ENCODE measurements at regions not wholly inside any gene's neighbourhood (a gene's known extent, or its start where the extent isn't known, plus 50 kb on each side); places are given as distances from the start of the nearest gene placed in this dataset.
"Not testable (repeated sequence)": the region's sequence is repeated elsewhere in the genome, so short reads cannot be mapped to it uniquely, and the experiment has no call there.

DNA sequence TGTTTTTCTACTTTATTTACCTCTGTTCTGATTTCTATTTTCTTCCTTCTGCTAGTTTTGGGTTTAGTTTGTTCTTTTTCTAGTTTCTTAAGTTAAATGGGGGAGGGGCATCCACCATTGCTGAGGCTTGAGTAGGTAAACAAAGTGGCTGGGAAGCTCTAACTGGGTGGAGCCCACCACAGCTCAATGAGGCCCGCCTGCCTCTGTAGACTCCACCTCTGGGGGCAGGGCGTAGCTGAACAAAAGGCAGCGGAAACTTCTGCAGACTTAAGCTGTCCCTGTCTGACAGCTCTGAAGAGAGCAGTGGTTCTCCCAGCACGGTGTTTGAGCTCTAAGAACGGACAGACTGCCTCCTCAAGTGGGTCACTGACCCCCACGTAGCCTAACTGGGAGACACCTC is 316.7 kb downstream of the RPLP1 start:
- not testable (repeated sequence) for DNase-seq

DNA sequence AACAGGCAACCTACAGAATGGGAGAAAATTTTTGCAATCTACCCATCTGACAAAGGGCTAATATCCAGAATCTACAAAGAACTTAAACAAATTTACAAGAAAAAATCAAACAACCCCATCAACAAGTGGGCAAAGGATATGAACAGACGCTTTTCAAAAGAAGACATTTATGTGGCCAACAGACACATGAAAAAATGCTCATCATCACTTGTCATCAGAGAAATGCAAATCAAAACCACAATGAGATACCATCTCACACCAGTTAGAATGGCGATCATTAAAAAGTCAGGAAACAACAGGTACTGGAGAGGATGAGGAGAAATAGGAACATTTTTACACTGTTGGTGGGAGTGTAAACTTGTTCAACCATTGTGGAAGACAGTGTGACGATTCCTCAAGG is 321.6 kb downstream of the RPLP1 start:
- not testable (repeated sequence) for DNase-seq

DNA sequence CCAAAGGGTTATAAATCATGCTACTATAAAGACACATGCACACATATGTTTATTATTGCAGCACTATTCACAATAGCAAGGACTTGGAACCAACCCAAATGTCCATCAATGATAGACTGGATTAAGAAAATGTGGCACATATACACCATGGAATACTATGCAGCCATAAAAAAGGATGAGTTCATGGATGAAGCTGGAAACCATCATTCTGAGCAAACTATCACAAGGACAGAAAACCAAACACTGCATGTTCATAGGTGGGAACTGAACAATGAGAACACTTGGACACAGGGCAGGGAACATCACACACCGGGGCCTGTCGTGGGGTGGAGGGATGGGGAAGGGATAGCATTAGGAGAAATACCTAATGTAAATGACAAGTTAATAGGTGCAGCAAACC is 322.1 kb downstream of the RPLP1 start:
- DNase-seq = not testable (repeated sequence)

DNA sequence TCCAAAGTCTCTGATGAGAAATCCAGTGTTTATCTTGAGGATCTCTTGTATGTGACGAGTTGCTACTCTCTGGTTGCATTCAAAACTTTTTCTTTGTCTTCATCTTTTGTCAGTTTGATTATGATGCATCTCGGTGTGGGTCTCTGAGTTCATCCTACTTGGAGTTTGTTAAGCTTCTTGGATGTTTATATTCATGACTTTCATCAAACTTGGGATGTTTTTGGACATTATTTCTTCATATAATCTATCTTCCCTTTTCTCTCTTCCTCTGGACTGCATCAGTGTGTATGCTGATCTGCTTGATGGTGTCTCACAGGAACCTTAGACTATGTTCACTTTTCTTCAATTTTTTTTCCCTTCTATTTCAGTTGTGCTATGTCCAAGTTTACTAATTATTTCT is 320.4 kb downstream of the TLE3 start:
- DNase-seq = no peak

DNA sequence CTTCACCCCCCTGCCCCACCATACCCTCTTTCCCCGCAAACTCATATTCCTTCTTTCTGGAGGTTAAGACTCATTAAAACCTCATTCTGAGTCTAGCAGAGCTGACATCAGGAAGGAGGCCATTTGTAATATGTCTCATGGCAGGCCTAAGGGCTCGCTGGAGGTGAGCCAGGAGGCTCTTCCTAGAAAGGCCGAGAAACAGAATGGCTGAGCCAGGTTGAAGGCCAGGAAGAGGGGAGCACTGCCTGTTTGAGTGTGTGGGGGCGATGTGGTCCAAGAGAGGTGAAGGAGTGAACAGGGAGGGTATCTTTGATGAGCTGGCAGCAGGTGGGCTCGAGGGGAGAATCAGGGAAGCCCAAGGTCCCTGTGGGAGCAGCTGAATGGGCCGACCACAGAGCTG is 317.3 kb downstream of the TLE3 start:
- DNase-seq = no peak

DNA sequence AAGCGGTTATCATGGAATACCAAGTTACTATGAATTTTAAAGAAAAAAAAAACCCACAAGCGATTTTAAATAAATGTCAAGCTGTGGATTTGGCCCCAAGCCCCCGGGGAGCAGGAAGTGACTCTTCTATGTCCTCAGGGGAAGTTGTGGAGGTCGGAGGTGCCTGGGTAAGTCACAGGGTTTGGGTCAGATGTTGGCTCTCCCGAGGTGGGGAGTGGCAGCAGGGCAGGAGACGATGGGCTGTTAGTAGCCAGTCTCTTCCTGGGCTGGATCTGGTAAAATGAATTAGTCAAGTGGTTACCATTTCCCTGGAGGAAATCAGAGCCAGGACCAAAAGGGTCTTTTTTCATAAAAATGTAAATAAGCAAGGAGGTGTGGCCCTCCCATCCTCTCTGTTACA is 316.7 kb downstream of the TLE3 start:
- no peak for DNase-seq

DNA sequence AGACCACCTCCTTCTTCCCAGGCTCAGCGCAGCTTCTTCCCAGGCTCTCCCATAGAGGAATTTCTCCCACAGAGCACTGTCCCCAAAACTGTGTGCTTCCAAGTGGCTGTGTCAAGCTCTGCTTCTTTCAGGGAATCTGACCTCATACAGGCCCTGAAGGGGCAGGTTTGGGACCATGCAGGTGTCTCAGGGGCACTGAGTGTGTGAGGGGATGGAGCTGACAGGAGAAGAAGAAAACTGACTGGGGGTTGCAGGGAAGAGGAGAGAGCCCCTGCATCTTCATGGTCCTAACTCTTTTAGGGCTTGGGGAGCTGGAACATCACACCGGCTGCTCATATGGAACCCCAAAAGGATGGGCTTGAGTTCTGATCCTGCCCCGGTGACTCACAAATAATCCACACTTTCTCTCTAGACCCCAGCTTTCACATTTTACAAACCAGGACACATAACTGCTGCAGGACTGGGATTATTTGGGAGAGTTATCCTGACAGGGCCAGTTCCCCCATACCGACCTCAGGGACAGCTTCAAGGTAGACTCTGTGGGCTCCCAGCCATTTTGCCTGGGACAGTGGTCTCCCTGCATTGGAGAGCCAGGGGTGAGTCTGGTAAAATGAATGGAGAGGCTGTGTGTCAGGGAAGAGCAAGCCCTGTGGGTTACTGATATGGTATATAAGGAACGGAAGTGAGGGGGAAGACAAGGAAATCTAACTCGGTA is 316.1 kb downstream of the TLE3 start:
- no peak for DNase-seq

DNA sequence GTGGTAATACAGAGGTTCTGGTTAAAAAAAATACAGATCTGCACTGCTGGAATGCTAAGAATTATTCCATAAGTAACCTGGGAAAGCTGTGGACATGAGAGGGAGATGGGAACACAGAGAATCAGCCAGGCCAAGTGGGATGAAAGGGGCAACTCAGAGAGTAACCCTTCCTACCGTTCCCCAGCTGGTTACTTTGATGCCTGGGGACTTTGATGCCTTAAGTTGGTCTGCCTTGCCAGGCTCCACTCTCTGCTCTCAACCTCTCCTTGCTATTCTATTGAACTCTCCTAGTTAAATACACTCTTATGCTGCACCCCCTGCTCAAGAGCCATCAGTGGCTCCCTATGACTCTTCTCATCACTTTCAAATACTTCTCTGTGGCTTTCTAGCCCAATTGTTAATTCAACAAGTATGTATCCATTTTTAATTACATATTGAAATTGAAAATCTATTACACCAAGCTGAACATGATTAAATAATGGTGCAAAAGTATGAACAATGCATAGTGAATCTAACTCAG is 315.5 kb downstream of the TLE3 start:
- DNase-seq = no peak

DNA sequence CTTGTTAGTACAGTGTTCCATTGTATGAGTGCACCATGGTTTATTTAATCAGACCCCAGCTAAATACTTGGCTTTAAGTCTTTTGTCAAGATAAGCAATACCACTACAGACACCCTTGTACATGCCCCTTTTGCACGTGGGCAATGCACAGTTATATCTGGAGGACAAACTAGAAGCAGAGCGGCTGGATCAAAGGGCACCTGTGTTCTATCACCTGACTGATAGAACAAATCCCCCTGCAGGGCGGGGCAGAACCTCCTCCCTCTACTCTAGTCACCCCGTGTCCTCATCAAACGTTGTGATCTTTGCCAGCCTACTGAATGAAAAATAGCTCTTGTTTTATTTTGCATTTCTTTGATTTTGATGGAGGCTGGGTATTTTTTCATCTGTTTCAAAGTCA is 314.9 kb downstream of the TLE3 start:
- no peak for DNase-seq

DNA sequence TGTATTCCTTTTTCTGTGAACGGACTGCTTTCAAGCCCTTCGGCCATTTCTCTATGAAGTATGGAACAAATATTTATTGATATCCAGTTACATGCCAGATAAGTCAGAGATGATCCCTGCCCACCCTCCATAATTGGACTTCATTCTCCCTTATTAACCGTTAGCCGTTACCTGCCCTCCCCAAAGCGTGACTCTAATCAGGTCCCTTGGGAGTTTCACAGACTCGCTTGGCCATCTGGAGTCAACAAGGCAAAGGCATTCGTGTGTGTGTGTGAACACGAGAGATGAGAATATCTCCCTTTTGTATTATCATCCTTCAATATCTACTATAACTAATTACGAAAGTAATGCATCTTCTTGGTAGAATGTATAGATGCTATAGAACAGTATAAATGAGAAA is 314.5 kb downstream of the TLE3 start:
- DNase-seq = no peak

DNA sequence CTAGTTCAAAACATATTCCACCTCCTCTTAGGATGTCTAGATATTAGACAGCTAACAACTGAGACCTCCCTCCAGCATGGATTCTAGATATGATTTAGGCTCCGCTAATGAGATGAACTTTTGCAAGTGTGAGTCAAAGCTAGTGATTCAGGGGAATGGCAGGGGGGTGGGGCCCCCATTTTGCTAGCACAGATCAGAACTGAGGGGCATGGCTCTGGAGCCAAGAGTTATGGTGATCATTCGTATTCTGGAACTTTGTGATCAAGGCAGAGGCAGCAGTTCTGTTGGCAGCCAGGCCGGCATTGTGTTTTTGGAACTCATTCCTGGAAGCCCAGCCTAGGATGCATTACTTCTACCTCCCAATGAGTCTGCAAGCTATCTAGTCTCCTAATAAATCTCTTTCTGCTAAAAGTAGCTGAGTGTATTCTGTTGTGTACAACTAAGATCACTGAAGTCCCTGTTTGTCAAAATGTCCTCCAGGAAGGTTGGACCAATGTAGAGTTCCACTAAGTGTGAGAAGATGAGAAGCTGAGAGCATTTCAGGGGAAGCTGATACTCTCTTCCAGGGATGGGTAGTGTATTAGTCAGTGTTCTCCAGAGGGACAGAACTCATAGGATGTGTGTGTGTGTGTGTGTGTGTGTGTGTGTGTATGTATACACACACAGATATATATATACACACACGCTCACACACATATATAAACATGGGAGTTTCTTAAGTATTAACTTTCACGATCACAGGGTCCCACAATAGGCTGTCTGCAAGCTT is 312.7 kb downstream of the TLE3 start:
- DNase-seq = no peak

DNA sequence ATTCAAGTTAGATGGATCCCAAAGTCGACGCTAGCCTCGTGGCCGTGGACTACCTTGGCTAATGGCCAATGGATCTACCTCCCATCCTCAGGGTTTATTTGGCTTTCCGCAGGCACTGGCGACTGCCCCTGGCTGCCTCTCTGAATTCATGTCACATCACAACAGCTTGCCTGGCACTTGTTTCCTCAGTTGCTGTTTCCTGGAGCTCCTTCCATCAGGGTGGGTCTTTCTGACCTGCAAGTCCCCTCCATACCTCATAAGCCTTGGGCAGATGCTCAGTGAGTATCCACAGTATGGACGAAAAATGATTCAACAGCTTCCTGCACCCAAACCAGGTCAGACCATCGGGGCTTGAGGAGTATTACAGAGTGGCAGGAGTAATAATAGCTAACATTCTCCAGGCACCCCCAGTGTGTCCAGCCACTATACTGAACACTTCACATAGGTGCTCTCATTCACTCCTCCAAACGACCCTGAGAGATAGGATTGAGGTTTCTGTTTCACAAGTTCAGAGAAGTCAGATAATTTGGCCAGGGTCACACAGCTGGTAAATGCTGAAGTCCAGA is 311.5 kb downstream of the TLE3 start:
- DNase-seq = no peak

DNA sequence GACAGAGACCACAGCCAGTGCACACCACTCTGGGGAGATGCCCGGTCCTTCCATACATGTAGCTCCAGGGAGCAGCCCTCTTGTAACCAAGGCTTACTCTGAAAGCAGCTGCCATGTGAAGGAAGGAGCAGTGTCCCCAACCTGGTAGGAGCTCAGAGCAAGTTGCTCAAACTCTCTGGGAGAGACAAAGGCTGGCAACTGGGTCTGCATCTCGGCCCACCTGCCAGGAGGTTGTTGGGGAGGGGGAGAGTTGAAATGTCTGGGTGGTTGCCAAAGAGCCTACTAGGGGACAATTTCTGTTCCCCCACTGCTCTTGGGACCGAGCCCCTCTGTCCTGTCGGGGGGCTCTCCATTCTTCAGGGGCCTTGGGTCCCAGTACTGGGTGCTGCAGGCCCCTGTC is 309.9 kb downstream of the TLE3 start:
- no peak for DNase-seq

DNA sequence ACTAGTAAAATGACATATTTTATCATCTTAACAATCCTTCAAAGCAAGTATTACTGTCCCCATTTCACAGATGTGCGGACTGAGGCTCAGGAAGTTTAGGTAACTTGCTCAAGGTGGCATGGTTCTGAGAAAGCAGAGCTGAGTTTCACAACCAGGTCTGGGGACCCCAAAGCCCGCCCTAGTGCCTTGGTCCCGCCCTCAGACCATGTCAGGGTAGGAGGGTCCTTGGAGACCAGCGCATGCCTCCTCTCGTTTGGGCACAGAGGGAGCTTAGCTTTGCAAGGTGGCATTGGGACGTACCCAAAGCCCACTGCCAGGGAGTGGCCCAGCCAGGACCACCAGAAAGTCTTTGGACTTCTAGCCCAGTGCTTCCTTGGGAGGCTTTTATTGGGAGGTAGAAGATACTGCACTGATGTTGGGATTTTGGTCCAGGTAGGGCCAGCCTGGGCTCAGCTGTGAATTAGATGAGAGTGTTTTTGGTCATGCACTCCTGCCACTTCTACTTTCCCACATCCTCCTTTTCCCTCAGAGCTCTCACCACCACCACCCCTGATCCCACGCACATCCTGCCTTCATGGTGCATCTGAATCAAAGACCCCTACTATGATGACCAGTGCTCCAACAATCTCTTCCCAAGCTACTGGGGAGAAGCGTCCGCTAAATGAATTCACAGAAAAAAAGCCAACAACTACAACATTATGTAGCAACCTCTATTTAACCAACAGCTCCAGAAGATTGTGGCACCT is 307.9 kb downstream of the TLE3 start:
- no peak for DNase-seq

DNA sequence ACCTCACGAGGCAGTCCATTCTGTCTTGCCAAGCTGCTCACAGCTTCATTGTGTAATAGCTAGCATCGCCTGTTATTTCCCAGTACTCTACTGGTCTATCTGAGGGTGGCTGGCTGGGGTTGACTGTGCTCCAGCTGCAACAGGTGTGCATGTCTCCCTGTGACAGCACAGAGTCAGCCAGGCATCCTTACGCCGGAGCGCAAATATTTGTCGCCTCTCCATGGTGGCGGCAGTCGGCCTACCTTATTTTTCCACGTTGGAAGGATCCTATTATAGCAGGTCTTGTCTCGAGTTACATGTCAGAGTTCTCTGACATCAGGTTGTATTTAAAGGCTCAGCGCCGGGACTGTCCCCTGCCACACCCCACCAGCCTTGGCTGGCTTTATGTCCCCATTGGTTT is 307.1 kb downstream of the TLE3 start:
- peak; percentile 49 for DNase-seq

DNA sequence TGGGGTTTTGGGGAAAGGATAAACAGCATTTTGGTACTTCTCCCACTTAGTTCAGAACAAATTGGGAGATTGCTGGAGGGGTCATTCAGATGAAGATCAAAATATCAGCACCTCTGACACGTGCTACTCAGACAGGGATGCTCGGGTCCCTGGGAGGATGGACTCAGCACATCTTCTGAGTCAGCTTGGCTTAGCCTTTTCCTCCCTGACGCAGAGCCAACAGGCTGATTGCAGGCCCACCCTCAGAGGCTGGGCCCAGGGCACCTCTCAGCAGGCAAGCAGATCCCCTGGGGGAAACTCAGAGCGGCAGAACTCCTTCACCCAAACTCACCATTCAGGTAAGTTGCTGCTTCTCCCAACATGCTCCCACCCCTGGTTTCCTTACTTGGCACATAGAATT is 304.9 kb downstream of the TLE3 start:
- DNase-seq = no peak

DNA sequence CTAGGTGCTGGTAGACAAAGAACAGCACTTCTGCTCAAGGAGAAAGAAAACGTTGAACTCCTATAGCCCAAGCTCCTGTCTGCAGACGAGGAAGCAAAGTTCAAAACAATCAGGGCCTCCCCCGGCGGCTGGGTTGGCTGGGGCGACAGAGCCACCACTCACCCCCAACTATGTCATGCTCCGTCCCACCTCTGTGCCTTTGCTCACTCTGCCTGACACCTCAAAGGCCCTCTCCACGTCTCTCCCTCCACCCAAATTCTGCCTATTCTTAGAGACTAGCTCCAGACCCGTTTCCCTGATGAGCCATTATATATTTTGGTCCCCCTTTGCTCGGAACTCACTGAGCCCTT is 304.3 kb downstream of the TLE3 start:
- DNase-seq = no peak

DNA sequence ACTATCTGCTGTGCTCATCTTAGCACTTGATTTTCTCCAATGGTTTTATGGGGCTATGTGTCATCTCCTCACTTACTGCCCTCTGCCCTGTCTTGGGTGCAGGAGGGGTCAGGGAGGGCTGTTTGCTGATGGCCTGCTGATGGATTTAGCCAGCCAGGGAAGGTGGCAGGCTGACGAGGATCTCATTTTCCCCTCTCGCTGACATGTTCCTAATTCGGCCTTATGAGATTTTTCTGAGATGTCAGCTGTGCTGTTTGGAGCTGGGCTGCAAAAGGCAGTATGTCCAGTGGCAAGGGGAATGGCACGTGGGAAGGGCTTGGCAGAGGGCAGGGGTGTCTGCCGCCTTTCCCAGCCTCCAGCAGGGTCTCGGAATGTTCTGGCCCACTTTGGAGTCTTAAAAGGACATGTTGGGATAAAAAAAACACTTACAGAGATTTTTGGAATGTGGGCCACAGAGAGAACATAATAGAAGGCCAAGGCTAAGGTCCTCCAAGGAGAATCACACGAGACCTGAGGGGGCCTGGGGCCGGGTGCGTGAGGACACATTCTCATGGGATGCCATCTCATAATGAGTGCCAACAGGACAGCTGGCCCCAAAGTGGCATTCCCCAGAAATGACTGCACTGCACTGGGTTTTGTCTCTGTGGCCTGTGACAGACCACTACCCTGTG is 303.8 kb downstream of the TLE3 start:
- peak; percentile 51 for DNase-seq

DNA sequence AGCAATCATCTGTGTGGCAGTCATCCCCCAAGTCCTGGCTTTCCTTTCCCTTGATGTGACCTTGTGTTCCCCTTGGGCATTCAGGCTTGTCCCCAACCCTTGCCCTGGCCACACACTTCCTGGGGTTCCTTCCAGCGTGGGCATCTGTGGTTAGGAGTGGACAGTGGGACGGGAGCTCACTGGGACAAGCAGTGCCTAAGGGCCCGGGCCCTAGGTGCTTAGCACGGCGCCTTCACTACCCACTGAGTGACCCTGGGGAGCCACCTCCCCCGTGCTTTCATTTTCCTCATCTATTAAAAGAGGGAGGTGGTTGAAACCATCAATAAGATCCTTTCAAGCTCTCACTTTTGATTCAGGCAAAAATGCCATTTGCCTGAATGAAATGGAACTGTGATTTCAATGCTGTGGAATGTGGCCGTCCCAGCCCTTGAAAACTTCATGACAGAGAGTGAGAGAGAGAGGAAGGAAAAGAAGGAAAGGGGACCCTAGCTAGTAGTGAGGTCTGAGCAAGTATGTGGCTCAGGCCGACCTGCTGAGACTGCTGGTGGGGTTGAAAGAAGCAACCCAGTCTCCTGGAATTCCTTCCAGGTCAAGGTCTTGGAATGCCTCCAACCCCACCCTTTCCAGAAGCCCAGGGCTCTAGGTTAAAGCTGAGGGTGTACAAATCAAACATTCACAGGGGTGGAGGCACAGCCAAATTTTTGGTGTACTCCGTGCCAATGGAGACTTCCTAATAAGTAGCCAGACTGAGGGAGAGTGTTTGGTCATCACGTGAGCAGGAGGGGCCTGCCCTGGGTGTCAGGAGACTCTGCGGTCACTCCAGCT is 302.9 kb downstream of the TLE3 start:
- peak; percentile 47 for DNase-seq

DNA sequence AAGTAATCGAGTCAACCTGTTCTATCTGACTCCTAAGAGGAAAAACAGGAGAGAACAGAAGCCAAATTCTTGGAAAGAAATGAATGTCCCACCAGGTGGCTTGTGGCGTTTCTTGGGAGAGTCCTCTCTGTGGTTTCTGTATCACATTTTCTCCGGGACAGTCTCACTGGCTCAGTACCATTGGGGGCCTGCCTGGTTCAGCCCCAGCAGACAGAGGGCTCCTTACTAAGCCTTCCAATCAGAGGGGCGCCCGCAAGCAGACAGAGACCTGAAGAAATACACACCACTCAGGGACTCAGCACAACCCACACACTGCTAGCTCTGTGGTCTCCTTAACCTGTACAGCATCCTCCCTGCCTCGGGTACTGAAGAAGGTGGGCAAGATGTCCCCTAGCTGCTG is 302.1 kb downstream of the TLE3 start:
- no peak for DNase-seq

DNA sequence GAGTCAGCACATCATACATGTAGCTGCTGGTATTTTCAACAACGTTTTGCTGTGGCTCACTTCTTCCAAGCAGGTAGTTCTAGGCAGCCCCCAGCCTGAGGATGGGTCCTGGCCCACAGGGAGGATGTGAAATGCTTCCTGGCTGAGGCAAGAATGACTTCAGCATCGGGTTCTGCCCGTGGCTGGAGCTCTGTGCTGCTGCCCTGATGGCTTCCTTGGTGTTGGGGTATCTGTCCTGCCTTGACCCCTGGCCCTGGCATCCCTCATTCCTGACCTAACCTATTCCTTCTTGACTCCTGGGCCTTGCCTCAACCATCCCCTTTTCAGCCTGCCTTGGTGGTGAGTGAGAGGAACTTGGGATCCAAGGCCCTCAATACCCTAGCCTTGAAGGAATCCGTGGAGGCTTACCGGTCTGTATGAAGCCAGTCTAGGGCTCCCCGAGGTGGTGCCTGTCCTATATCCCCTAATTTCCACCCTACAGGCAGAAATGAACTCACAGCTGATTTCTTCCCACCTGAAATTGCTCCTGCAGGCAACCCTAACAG is 300.6 kb downstream of the TLE3 start:
- DNase-seq = no peak

Data from tongue (tissue), 1 donor.